ENCODE measurements at regions not wholly inside any gene's neighbourhood (a gene's known extent, or its start where the extent isn't known, plus 50 kb on each side); places are given as distances from the start of the nearest gene placed in this dataset.

- no peak for TF ChIP-seq CTCF (IDR thresholded peaks at IDR 0.05)
- TF ChIP-seq EZH2phosphoT487 (IDR thresholded peaks at IDR 0.05): no peak
- no peak for TF ChIP-seq EZH2 (IDR thresholded peaks at IDR 0.05)
These were observed 257.7 kb upstream of the GJE1 start for GRCh38 chr6:141874930-141875602.
